ENCODE measurements at regions not wholly inside any gene's neighbourhood (a gene's known extent, or its start where the extent isn't known, plus 50 kb on each side); places are given as distances from the start of the nearest gene placed in this dataset.

GRCh38 chr1:187079330-187079729 is 250.6 kb downstream of the PLA2G4A start:
- DNase-seq (ENCODE audit: low spot score) = no peak

GRCh38 chr1:187091666-187092065 is 262.9 kb downstream of the PLA2G4A start:
- no peak for DNase-seq (ENCODE audit: low spot score)

- no peak for DNase-seq (ENCODE audit: low spot score)
These were observed 263.4 kb downstream of the PLA2G4A start for GRCh38 chr1:187092104-187092503.

GRCh38 chr1:187096689-187097088 is 267.9 kb downstream of the PLA2G4A start:
- no peak for DNase-seq (ENCODE audit: low spot score)

GRCh38 chr1:187110351-187110750 is 281.6 kb downstream of the PLA2G4A start:
- DNase-seq (ENCODE audit: low spot score) = no peak

- no peak for DNase-seq (ENCODE audit: low spot score)
These were observed 286.0 kb downstream of the PLA2G4A start for GRCh38 chr1:187114792-187115191.

GRCh38 chr1:187121661-187122060 is 292.9 kb downstream of the PLA2G4A start:
- no peak for DNase-seq (ENCODE audit: low spot score)

GRCh38 chr1:187122566-187122965 is 293.8 kb downstream of the PLA2G4A start:
- no peak for DNase-seq (ENCODE audit: low spot score)

- no peak for DNase-seq (ENCODE audit: low spot score)
These were observed 300.4 kb downstream of the PLA2G4A start for GRCh38 chr1:187129132-187129531.

GRCh38 chr1:187143783-187144182 is 315.0 kb downstream of the PLA2G4A start:
- DNase-seq (ENCODE audit: low spot score) = no peak

- DNase-seq (ENCODE audit: low spot score) = no peak
These were observed 317.6 kb downstream of the PLA2G4A start for GRCh38 chr1:187146388-187146787.

GRCh38 chr1:187151555-187151954 is 322.8 kb downstream of the PLA2G4A start:
- DNase-seq (ENCODE audit: low spot score) = no peak

GRCh38 chr1:187153047-187153446 is 324.3 kb downstream of the PLA2G4A start:
- DNase-seq (ENCODE audit: low spot score) = no peak

GRCh38 chr1:187157115-187157514 is 328.4 kb downstream of the PLA2G4A start:
- DNase-seq (ENCODE audit: low spot score) = no peak

GRCh38 chr1:187157552-187157951 is 328.8 kb downstream of the PLA2G4A start:
- no peak for DNase-seq (ENCODE audit: low spot score)

- no peak for DNase-seq (ENCODE audit: low spot score)
These were observed 338.8 kb downstream of the PLA2G4A start for GRCh38 chr1:187167555-187167954.

GRCh38 chr1:187168297-187168696 is 339.5 kb downstream of the PLA2G4A start:
- DNase-seq (ENCODE audit: low spot score) = no peak

- no peak for DNase-seq (ENCODE audit: low spot score)
These were observed 356.6 kb downstream of the PLA2G4A start for GRCh38 chr1:187185389-187185788.

- no peak for DNase-seq (ENCODE audit: low spot score)
These were observed 368.9 kb downstream of the PLA2G4A start for GRCh38 chr1:187197685-187198084.

GRCh38 chr1:187203257-187203656 is 374.5 kb downstream of the PLA2G4A start:
- no peak for DNase-seq (ENCODE audit: low spot score)

GRCh38 chr1:187212377-187212776 is 383.6 kb downstream of the PLA2G4A start:
- DNase-seq (ENCODE audit: low spot score) = no peak

- no peak for DNase-seq (ENCODE audit: low spot score)
These were observed 397.6 kb downstream of the PLA2G4A start for GRCh38 chr1:187226396-187226795.

GRCh38 chr1:187228790-187229189 is 400.0 kb downstream of the PLA2G4A start:
- DNase-seq (ENCODE audit: low spot score) = no peak

- DNase-seq (ENCODE audit: low spot score) = no peak
These were observed 400.7 kb downstream of the PLA2G4A start for GRCh38 chr1:187229496-187229895.

- no peak for DNase-seq (ENCODE audit: low spot score)
These were observed 406.0 kb downstream of the PLA2G4A start for GRCh38 chr1:187234706-187235105.
